Right lung (tissue), 2 donors: ENCODE measurements at regions not wholly inside any gene's neighbourhood (a gene's known extent, or its start where the extent isn't known, plus 50 kb on each side); places are given as distances from the start of the nearest gene placed in this dataset.
"Not testable (repeated sequence)": the region's sequence is repeated elsewhere in the genome, so short reads cannot be mapped to it uniquely, and the experiment has no call there.

Experiments
- DNase-seq, 2 donors: peaks; one replicate each; pipeline ENCODE4 v3.0.0-alpha.2; 2013

- no peak for DNase-seq
Observed at GRCh38 chr2:215260097-215260677, 51.7 kb upstream of the ATIC start.

GRCh38 chr2:215249501-215249900 lies 62.4 kb upstream of the ATIC start:
- no peak for DNase-seq

- DNase-seq, result not testable (repeated sequence)
Observed at GRCh38 chr2:215245919-215246318, 65.9 kb upstream of the ATIC start.

GRCh38 chr2:215241791-215242305 lies 70.0 kb upstream of the ATIC start:
- no peak for DNase-seq

- no peak for DNase-seq
Observed at GRCh38 chr2:215238485-215239098, 73.3 kb upstream of the ATIC start.

GRCh38 chr2:215236131-215236530 lies 75.7 kb upstream of the ATIC start:
- DNase-seq, result no peak

- not testable (repeated sequence) for DNase-seq
Observed at GRCh38 chr2:215220221-215220620, 81.8 kb upstream of the ABCA12 start.

- peak; percentile 19 to 32 for DNase-seq
Observed at GRCh38 chr2:215218587-215219577, 80.5 kb upstream of the ABCA12 start.

- DNase-seq, result no peak
Observed at GRCh38 chr2:215216806-215217205, 78.4 kb upstream of the ABCA12 start.

- no peak for DNase-seq
Observed at GRCh38 chr2:215215637-215216036, 77.2 kb upstream of the ABCA12 start.

GRCh38 chr2:215210082-215210481 lies 71.7 kb upstream of the ABCA12 start:
- no peak for DNase-seq

GRCh38 chr2:215207791-215208367 lies 69.5 kb upstream of the ABCA12 start:
- no peak for DNase-seq

GRCh38 chr2:215207041-215207440 lies 68.6 kb upstream of the ABCA12 start:
- DNase-seq, result no peak

GRCh38 chr2:215205787-215206186 lies 67.4 kb upstream of the ABCA12 start:
- DNase-seq, result no peak

- no peak for DNase-seq
Observed at GRCh38 chr2:215191477-215191876, 53.1 kb upstream of the ABCA12 start.

- no peak for DNase-seq
Observed at GRCh38 chr2:215190588-215190987, 52.2 kb upstream of the ABCA12 start.

- no peak for DNase-seq
Observed at GRCh38 chr2:215189393-215189792, 51.0 kb upstream of the ABCA12 start.
